ENCODE measurements at regions not wholly inside any gene's neighbourhood (a gene's known extent, or its start where the extent isn't known, plus 50 kb on each side); places are given as distances from the start of the nearest gene placed in this dataset.

DNA sequence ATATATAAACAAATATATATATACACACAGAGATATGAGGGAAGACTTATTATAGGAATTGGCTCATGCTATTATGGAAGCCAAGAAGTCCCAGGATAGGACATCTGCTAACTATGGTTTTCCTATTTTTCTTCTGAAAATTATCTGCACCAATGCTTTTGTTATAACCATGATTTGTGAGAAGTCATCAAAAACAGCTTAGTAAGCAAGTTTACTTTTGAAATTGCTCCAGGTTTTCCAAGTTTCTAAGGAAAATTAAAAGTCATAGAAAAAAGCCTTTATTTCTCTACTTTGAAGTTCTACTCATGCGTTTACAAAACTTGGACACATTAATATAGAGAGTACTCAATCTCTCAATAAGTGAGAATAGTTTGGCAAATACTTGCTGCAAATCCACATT is 213.1 kb downstream of the TRAM1L1 start:
- DNase-seq (ENCODE audit: low spot score), result no peak

DNA sequence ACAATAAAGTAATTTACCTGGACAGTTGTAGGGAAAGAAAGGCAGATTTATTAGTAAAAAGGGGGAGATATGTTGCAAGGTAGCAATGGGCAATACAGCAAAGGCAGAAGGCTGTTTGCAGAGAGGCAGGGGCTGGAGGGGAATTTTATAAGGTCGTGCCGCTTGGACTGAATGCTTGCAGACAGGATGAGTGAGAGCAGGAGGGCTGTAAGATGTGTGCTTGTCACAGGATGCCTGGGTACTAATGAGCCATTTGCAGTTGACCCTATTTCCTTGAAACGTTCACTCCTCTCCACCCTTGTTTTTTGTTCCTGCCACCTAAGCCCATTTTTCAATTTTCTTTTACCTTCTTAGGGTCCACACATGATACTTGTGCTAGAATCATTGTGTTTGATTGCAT is 214.7 kb downstream of the TRAM1L1 start:
- DNase-seq (ENCODE audit: low spot score), result no peak

DNA sequence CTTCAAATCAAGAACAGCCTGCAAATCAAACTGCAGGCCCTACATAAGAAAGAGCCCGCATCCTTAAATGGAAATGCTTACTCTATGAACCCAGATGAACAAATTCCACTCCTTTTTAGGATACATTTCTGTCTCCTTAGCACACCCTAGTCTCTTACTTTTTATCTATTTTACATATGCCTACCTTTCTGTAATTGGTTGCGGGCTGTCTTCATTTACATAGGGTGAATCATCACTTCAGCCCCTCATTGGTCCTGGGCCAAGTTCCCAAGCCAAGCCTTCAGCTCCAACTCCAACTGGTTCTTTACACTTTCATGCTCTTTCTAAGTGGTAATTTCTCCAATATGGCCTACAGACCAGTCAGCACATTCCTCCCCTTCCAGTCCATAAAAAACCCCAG is 219.3 kb downstream of the TRAM1L1 start:
- DNase-seq (ENCODE audit: low spot score), result no peak

DNA sequence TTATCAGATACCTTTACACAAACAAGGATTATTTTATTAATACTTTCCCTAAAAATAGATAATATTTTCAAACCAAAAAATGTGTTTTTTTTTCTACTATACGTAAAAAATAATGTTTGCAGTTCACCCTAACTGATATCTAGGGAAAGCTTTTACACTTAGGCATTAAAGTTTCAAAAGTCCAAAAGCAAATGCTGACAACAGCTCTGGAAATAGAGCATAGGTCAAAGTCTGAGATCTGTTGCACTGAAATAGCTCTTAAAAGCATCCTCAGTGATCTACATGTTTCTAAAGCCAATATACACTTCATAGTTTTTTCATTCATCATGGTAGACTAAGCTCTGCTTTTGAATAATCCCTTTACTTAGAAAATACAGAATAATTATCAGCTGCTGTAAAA is 222.8 kb downstream of the TRAM1L1 start:
- no peak for DNase-seq (ENCODE audit: low spot score)

DNA sequence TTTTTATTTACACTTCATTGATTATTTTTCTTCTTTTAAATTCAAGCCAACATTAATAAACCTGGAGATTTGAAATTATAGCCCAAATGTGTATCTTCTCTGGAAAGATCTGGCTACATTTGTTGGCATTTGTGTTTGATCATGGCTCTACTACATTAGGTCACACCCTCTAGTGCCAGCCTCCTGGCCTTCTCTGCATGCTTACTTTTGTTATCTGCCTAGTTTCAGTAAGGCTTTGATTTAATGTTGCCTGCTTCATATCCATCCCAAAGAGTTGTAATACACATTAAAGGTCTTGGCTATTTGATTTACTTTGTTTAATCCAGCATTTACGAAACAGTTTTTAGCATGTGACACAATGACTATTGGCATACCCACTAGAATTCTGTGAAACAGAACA is 224.5 kb downstream of the TRAM1L1 start:
- no peak for DNase-seq (ENCODE audit: low spot score)

DNA sequence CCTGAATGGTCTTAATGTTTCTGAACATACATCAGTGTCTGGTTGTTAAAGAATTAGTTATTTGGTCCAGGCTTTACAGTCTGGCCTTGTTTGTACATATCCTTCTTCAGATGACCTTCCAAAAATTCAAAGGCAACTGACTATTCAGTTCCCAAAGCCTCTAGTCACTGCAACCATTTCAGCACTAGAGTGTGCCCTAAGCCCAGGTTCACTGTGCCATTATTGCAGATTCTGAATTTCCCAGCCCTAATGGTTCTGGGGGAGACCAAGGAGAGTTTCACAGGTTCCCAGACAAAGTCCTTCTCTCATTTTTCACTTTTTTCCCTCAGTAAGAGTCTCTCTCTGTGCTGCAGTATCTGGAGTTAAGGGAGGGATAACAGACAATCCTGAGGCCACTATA is 235.8 kb downstream of the TRAM1L1 start:
- DNase-seq (ENCODE audit: low spot score), result peak; percentile 11

DNA sequence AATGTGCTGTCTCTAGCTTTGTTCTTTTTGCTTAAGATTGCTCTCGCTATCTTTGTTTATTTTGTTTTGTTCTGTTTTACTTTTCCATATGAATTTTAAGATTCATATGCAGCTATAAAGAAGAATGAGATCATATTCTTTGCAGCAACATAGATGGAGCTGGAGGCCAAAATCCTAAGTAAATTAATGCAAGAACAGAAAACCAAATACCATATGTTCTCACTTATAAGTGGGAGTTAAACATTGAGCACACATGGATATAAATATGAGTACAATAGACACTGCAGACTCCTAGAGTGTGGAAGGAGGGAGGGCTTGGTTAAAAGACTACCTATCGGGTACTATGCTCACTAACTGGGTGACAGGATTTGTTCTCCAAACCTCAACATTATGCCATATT is 237.8 kb downstream of the TRAM1L1 start:
- no peak for DNase-seq (ENCODE audit: low spot score)

DNA sequence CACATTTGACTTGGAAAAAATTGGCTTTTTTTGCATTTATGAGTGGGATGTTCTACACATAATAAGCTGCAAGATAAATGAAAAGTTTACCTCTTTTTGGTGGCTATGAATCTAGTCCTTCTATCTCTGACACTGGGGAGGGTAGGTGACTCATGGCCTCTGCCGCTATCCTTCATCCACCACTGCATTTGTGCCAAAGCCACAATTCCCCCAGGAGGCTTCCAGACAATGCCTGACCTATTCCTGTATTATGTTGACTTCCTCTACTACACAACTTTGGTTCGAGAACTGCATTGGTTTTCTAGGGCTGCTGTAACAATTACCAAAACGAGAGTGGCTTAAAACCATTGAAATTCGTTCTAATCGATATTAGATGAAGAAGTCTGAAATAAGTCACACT is 245.6 kb downstream of the TRAM1L1 start:
- DNase-seq (ENCODE audit: low spot score), result peak; percentile 72

DNA sequence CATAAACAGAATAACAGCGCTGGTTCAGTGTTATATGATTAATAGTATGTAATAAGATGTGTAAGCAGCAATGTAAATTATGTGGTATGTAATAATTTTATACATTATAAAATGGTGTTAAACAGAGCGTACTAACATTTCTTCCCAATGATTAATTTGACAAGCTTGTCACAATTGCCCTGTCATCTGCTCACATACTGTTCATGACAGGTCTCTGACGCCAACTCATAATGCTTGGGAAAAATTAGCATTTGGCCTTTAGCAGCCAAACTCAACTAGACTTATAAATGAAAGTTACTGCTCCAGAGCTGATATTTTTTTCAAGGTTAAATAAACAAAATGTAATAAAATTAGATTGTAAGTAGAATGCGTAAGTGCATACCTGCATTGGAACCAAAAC is 246.8 kb downstream of the TRAM1L1 start:
- no peak for DNase-seq (ENCODE audit: low spot score)

DNA sequence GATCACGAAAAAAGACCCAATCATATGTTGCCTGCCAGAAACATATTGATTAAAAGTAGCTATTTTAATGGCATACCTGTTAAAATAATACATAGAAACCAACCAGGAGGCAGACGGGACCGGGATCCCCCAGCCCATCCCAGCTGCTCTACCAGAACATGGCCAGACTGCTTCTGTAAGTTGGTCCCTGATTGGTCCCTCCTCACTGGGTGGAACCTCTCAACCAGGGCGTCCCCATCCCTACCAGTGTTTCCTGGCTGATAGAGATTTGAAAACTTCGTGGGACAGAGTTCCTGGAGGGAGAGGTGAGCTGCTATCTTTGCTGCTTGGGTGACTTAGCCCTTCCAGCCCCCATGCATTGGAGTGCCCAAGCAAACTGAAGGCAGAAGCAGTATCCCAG is 256.2 kb downstream of the TRAM1L1 start:
- DNase-seq (ENCODE audit: low spot score), result no peak

DNA sequence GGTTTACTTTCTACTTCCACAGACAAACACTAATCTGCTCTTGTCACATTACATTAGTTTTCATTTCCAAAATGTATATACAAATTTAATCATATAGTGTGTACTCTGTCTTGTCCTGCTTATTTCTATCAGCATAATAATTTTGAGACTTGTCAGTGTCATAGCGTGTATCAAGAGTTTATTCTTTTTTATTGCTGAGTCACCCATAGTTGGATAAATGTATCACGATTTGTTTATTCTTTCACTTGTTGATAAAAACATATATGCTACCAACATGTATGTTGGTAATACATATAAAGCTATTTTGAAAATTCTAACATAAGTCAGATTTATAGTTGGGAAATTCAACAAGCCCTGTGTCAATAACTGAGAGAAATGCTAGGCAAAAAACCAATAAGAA is 261.2 kb downstream of the TRAM1L1 start:
- no peak for DNase-seq (ENCODE audit: low spot score)

DNA sequence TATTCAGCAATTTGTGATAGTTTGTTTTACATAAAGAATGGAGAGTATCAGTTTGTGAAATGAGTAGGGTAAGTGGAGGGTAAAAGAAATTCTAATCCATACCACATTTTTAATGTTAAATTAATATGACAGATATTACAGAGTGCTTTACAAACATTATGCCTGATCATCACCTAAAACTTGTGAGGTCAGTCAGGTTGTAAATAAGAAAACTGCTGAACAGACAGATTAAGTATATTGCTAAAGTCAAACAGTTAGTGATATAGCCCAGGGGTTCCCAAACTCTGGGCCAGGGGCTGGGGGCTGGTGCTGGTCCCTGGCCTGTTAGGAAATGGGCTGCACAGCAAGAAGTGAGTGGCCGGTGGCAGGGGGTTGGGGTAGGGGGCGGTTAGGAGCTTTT is 273.6 kb downstream of the TRAM1L1 start:
- no peak for DNase-seq (ENCODE audit: low spot score)

DNA sequence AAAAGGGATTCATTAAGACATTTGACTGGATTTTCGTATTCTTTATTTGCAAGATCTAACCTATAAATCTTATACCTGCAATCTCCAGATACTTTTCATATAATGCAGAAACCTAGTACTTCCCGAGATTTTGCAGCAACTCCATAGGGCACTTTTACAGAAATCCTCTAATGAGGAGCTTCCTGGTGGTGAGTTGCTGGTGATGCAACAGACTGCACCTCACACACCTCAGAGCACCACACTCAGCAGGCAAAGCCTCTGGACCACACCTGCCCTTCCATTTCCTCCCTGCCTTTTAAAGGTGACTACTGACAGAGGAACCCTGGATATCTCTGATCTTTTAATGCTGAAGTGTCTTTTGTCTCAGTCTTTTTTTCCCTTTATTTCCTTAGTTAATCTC is 289.4 kb downstream of the TRAM1L1 start:
- DNase-seq (ENCODE audit: low spot score), result no peak

DNA sequence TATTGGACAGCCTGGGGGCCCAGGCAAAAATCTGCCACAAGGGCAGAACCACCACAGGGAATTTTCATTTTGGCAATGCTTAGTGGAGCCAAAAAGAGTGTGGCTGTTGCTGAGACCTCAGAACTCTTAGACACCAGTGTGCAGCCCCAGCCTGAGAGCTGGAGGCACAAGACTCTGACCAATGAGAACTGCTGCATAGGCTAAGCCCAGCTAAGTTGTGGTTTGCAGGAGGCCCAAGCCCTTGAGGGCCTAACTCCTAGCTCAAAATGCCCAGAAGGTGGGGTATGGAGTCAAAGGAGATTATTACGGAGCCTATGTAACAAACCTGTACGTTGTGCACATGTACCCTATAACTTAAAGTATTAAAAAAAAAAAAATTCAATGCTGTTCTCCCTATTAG is 296.7 kb downstream of the TRAM1L1 start:
- DNase-seq (ENCODE audit: low spot score), result no peak

DNA sequence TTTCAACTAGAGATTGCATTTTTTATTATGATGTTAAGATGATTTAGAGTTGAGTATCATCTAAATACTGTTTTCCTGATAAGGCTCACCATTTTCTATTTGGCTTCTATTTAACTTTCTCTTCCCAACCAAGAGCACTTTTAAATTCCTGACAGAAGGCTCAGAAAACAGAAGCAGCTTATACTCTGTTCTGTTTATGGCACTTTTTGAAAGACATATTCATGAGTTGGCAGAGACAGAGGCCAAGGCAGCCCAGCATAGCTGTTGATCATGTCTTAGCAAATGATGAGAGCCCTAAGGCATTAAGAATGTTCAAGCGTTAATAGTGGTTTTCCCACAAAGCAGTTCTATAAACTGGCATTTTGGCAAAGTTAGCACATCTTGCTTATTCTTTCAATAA is 330.3 kb downstream of the TRAM1L1 start:
- DNase-seq (ENCODE audit: low spot score), result no peak

DNA sequence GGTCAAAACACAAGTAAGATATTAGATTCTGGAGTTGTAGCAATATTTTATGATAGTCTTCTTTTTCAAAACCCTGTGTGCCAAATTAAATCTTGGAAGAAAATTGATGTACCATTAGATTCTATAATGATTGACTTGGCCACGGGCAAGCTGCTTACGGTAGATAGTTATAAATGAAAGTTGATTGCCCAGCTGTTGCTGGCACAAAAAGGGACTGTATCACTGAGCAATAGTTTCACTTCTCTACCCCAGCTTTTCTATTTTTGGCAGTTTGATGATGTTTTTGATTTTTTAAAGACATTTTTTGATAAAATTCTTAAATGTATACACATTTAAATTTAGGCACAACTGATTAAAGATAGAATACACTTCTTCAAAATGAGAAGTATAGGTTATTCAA is 333.3 kb downstream of the TRAM1L1 start:
- DNase-seq (ENCODE audit: low spot score), result no peak

DNA sequence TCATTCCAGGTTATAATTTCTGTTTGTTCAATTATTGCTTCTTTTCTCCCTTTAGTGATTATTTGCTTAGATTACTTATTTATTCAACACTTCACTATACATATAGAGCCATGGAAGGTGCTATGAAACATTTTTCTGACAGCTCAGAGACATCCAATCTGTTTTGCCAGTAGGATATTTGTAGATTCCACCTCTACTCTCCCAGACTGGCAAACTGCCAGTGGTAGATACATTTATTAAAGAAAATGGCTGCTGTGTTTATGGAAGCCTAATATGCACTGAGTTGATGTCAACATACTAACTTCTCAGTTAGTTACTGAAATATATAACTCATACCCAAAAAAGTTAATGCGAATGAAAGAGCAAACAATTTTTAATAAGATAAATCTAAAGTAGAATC is 348.6 kb downstream of the TRAM1L1 start:
- DNase-seq (ENCODE audit: low spot score), result no peak

DNA sequence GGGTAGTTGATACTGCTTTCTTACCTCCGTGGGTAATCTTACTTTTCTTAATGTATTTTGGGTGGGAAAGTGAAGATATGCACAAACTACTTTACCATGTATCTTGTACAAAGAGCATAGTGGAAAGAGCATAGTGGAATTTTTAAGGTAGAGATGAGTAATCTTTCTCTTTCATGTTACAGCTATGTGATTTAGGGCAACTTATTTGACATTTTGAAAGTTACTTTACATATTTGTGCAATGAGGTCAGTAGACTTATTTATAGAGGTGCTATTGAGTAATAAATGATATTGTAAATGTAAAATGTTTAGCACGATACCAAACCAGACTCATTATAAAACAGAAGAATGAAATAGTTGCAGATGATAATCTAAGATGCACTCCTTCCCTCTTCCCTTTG is 351.2 kb downstream of the TRAM1L1 start:
- DNase-seq (ENCODE audit: low spot score), result no peak

DNA sequence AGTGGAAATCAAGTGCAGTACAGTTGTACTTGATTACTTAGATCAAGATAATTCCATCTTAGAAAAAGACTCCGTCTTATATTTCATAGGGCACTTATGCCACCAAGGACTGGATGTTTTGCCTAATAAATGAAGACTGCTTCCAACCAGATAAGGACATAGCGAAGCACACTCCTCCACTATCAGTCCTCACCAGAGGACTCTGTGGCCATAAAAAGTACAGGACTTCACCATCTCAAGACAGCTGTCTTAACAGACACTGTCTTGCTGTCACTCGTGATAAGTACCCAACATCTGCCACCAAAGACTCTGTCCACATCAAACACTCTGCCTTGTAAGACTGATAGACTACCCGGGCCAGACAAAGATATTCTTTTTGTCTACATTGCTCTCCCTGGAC is 352.0 kb downstream of the TRAM1L1 start:
- DNase-seq (ENCODE audit: low spot score), result no peak

DNA sequence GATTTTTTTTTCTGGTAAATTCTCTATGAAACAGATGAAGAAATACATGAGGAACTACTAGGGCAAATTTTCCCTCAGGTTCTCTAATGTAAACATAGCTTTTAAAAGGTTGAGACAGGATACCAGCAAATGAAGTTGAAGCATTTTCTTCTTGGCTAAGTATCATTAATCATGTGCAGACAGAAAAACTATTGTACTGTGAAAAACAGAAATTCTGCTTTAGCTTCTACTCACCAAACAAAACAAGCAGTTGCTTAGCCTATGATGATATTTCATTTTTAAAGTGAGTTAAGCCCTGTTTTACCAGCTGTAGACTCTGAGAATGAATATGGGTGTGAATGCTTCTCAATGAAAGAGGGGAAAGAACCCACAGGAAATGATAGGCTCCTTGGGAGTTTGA is 358.9 kb downstream of the TRAM1L1 start:
- DNase-seq (ENCODE audit: low spot score), result peak; percentile 52

DNA sequence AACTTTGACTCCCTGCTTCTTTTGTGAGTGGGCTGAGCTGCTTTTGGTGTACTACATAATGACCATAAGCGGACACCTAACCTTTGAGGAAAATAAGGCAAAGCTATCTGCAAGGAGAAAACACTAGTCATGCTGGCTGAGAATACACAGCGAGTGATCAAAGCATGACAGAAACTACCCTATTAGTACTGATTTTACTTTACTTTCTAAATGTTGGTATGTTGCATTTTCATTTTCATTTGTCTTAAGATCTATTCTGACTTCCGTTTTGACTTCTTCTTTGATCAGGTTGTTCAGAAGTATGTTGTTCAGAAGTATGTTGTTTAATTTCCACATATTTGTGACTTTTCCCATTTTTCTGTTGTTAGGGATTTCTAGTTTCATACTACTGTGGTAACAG is 361.1 kb downstream of the TRAM1L1 start:
- DNase-seq (ENCODE audit: low spot score), result no peak

DNA sequence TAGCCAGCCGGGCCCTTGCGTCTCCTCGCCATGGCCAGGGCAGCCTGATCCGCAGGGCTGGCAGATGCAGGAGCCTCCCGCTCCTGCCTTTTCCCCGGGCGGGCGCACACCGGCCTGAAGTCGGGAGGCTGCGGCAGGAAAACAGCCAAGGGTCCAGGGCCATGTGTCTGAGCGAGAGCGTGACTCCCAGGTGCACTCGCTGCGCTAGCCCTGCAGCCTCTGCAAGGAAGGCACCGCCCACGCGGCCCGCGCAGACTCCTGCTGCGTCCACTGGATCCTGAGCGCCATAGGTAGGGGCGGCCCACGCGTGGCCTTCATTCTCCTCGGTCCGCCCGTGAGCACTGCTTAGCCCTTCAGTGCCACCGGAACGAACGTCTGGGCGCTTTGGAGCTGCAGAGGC is 379.9 kb downstream of the TRAM1L1 start:
- DNase-seq (ENCODE audit: low spot score), result no peak

DNA sequence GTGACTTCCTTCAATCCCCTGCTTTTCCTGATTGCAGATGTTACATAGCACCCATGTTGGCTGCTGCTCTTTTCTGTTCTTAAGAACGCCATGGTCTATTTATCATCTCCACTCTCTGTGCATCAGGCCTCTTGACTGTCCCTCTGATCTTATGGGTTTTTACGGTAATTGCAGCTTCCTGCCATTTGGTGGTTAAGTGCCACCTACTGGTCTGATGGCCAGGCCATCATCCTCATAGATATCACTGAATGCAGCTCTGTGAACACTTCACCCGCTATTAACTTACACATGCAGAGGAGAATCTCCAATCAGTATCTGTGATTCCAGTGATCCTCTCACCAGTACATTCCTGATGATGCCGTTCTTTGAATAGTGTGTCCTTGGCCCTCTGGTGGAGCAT is 382.4 kb downstream of the TRAM1L1 start:
- peak; percentile 12 for DNase-seq (ENCODE audit: low spot score)

DNA sequence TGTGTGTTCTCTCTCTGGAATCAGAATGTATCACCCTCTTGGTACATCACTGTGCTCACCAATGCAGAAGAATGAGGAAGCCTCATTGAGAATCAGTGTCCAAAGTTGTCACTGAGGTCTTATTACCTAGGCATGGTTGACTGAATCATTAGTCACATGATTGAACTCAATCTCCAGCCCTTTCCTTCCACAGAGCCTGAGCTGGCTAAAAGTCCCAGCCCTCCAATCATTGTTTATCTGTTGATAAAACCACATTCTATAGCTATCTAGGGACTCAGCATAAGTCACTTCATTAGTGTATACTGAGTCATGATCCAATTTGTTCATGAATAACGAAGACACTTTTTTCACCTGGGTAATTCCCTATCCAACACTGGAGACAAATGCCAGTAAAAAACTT is 396.8 kb downstream of the TRAM1L1 start:
- DNase-seq (ENCODE audit: low spot score), result no peak

DNA sequence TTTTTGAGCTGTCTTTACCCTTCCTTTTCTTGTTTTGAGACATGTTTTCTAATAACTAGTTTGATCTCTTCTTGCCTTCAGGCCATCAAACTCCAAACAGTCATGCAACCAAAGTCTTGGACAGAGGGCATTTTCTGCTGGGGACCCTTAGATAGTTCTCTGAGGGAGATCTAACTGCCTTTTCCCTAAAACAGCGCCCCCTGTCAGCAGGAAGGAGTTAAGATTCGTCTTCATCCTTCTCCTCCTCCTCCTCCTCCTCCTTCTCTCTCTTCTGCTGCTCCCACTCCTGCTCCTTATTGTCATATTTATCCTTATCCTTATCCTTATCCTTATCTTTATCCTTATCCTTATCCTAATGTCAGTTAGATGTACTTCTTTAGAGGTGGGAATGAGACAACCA is 417.2 kb downstream of the TRAM1L1 start:
- DNase-seq (ENCODE audit: low spot score), result no peak

Measured in COLO829 (cell line).